Panc1 (cell line): ENCODE measurements at regions not wholly inside any gene's neighbourhood (a gene's known extent, or its start where the extent isn't known, plus 50 kb on each side); places are given as distances from the start of the nearest gene placed in this dataset.

Experiments
- ATAC-seq: fragments of 200-7000 bp; cut with Tn5 transposase; 2 replicates; pipeline ENCODE4 v1.9.1; 2020; ENCODE audit warnings: mild to moderate bottlenecking, moderate library complexity
- BruUV-seq: library from RNA; stranded (reverse); fragments of 400-500 nt; replicated peaks from 2 replicates; lab custom pipeline; 2021; lab: Mats Ljungman, UMichigan
- CTCF ChIA-PET: fragments of 300-600 bp; sonication (Branson Sonifier 250); formaldehyde crosslinking; loops from one replicate; lab custom pipeline; 2022; ENCODE audit warnings: antibody characterized with exemption; lab: Charles Lee
- POLR2A ChIA-PET: fragments of 300-600 bp; sonication (Branson Sonifier 250); formaldehyde crosslinking; loops from one replicate; lab custom pipeline; 2022; ENCODE audit warnings: antibody characterized with exemption; lab: Charles Lee
- DNase-seq: peaks from one replicate; pipeline ENCODE4 v3.0.0-alpha.2; 2010; ENCODE audit warnings: low read depth, low spot score
- H3K27ac ChIP-seq: 2 replicates; pipeline ENCODE4 v1.5.1; 2011; ENCODE audit warnings: mild to moderate bottlenecking, low read length, inconsistent platforms
- H3K27me3 ChIP-seq: fragments of 200-500 bp; sonication (Bioruptor generic); 2 replicates; pipeline ENCODE4 v1.6.0; 2014; ENCODE audit warnings: low read length, inconsistent platforms; ENCODE audit not compliant: control insufficient read depth, insufficient read depth
- H3K36me3 ChIP-seq: fragments of 200-500 bp; sonication (Bioruptor generic); 2 replicates; pipeline ENCODE4 v1.5.1; 2014; ENCODE audit warnings: inconsistent platforms, mild to moderate bottlenecking, low read length, moderate library complexity; ENCODE audit not compliant: control insufficient read depth, insufficient read depth
- H3K4me1 ChIP-seq: 2 replicates; pipeline ENCODE4 v1.5.1; 2011; ENCODE audit warnings: inconsistent platforms, mild to moderate bottlenecking, low read length, moderate library complexity; ENCODE audit not compliant: control insufficient read depth, insufficient read depth
- H3K4me3 ChIP-seq, 2 experiments: 2 replicates each; pipeline ENCODE4 v1.5.1; 2011 to 2012; ENCODE audit warnings: low read depth in 2 of 2, low read length in 2 of 2, mild to moderate bottlenecking in 2 of 2, inconsistent platforms in 1 of 2, moderate library complexity in 1 of 2
- H3K9me3 ChIP-seq: fragments of 200-500 bp; sonication (Bioruptor generic); 2 replicates; pipeline ENCODE4 v1.5.1; 2014; ENCODE audit warnings: low read depth, mild to moderate bottlenecking, inconsistent platforms, low read length, moderate library complexity; ENCODE audit not compliant: control insufficient read depth, insufficient read depth
- CTCF ChIP-seq: fragments of 450-650 bp; IDR thresholded peaks from 2 replicates; pipeline ENCODE4 v1.5.1; 2017; ENCODE audit warnings: mild to moderate bottlenecking
- POLR2AphosphoS5 ChIP-seq: IDR thresholded peaks from 2 replicates; pipeline ENCODE4 v1.6.1; 2012; ENCODE audit warnings: mild to moderate bottlenecking, low read depth, low read length, moderate library complexity
- REST ChIP-seq, 2 experiments: IDR thresholded peaks; 2 replicates each; pipeline ENCODE4 v1.6.1; 2011 to 2012; ENCODE audit warnings: low read depth in 2 of 2, control low read depth in 1 of 2, low read length in 1 of 2, mild to moderate bottlenecking in 1 of 2, moderate library complexity in 1 of 2; ENCODE audit not compliant: insufficient read depth in 1 of 2
- SIN3A ChIP-seq: IDR thresholded peaks from 2 replicates; pipeline ENCODE4 v1.6.1; 2012; ENCODE audit warnings: low read depth, mild to moderate bottlenecking, low read length, moderate library complexity, borderline replicate concordance; ENCODE audit not compliant: insufficient read depth
- TCF7L2 ChIP-seq: IDR thresholded peaks from 2 replicates; pipeline ENCODE4 v1.6.1; 2011; ENCODE audit warnings: mild to moderate bottlenecking, low read depth, low read length, inconsistent platforms
- in situ Hi-C: cut with HindIII; loops from 2 replicates; pipeline ENCODE4 v1.10.0; 2016; ENCODE audit warnings: low sequenced_read_pairs, low pct_unique_long_range_greater_than_20kb
- intact Hi-C: fragments of 100-400 bp; cut with micrococcal nuclease; formaldehyde crosslinking; loops from one replicate; pipeline ENCODE4 v1.10.0; 2022; ENCODE audit not compliant: unreplicated experiment

- H3K27ac ChIP-seq, result no peak overlapping the region
- ChIA-PET POLR2A (no interaction called here), CTCF (no interaction called here)
- no peak overlapping the region for H3K4me3 ChIP-seq
- DNase-seq (no peak), ATAC-seq (no peak)
- intact Hi-C loops, result no loop called here
- no peaks in the 10 kb centered on the region for H3K27me3 ChIP-seq
- in situ Hi-C loops, result no loop called here
- no TSS peak for BruUV-seq
- H3K4me1 ChIP-seq, result no peaks in the 10 kb centered on the region
- no peaks in the 10 kb centered on the region for H3K9me3 ChIP-seq
- no peaks in the 10 kb centered on the region for H3K36me3 ChIP-seq
- TF ChIP-seq TCF7L2, result no peak
- TF ChIP-seq SIN3A, result no peak
- no peak for TF ChIP-seq CTCF
- TF ChIP-seq REST (IDR thresholded peaks at IDR 0.05; ENCODE audit: insufficient read depth in 1 of 2, low read depth in 2 of 2, low read length in 1 of 2), result no peak
- TF ChIP-seq POLR2AphosphoS5, result no peak
Observed at GRCh38 chr9:134225816-134226215, 61.5 kb upstream of the RNU6ATAC start.

- H3K4me3 ChIP-seq, result no peak overlapping the region
- H3K27ac ChIP-seq, result no peak overlapping the region
- ChIA-PET CTCF (interaction anchor here (0.7 kb wide), 1 partner anchor 15 kb away, joined by 3 read pairs; no protein-coding TSS in a partner anchor), POLR2A (no interaction called here)
- in situ Hi-C loops, result no loop called here
- TF ChIP-seq CTCF (no peak), TCF7L2 (no peak), POLR2AphosphoS5 (no peak), SIN3A (no peak)
- ATAC-seq, result no peak
- no peaks in the 10 kb centered on the region for H3K27me3 ChIP-seq
- no peaks in the 10 kb centered on the region for H3K36me3 ChIP-seq
- BruUV-seq, result no TSS peak
- no peak for DNase-seq
- no peaks in the 10 kb centered on the region for H3K9me3 ChIP-seq
- intact Hi-C loops, result no loop called here
- H3K4me1 ChIP-seq, result no peaks in the 10 kb centered on the region
Observed at GRCh38 chr9:134226221-134226930, 62.0 kb upstream of the RNU6ATAC start.
